ENCODE measurements at regions not wholly inside any gene's neighbourhood (a gene's known extent, or its start where the extent isn't known, plus 50 kb on each side); places are given as distances from the start of the nearest gene placed in this dataset.

GRCh38 chr6:27092316-27092692 lies 155.2 kb upstream of the PRSS16 start:
- TF ChIP-seq POLR2A (IDR thresholded peaks at IDR 0.05; ENCODE audit: low read depth, low read length) (no peak), POU2F2 (IDR thresholded peaks at IDR 0.05; ENCODE audit: low read depth, low read length) (no peak), POLR2AphosphoS5 (IDR thresholded peaks at IDR 0.05; ENCODE audit: low read depth, low read length) (no peak)

All from GM12891 (cell line).